Activated CD8-positive, alpha-beta T cell treated with anti-CD3 and anti-CD28 coated beads, Interleukin-2, amount 10 ng/mL, durations not matched to agents 7 days and 5 days (primary cell): ENCODE measurements at regions not wholly inside any gene's neighbourhood (a gene's known extent, or its start where the extent isn't known, plus 50 kb on each side); places are given as distances from the start of the nearest gene placed in this dataset.
A peak's percentile ranks its signal among the peaks of the same experiment; 100 is the strongest.
"Not testable (repeated sequence)": the region's sequence is repeated elsewhere in the genome, so short reads cannot be mapped to it uniquely, and the experiment has no call there.

Experiments
- ATAC-seq: fragments of 150-1000 bp; cut with Tn5 transposase; one replicate; pipeline ENCODE4 v1.10.0; 2021; ENCODE audit warnings: moderate library complexity
- CTCF ChIA-PET: fragments of 350-600 bp; sonication (Branson Sonifier 250); formaldehyde crosslinking; loops from one replicate; lab custom pipeline; 2021; ENCODE audit warnings: antibody characterized with exemption; lab: Charles Lee
- POLR2A ChIA-PET: fragments of 350-600 bp; sonication (Branson Sonifier 250); formaldehyde crosslinking; loops from one replicate; lab custom pipeline; 2021; ENCODE audit warnings: antibody characterized with exemption; lab: Charles Lee
- DNase-seq: peaks from one replicate; pipeline ENCODE4 v3.0.0-alpha.2; 2020
- H3K27ac Mint-ChIP-seq: one replicate; pipeline ENCODE4 v1.8.0; 2021; ENCODE audit warnings: mild to moderate bottlenecking, mixed read lengths
- H3K27me3 Mint-ChIP-seq: one replicate; pipeline ENCODE4 v1.8.0; 2021; ENCODE audit warnings: low read depth, mixed read lengths
- H3K36me3 Mint-ChIP-seq: one replicate; pipeline ENCODE4 v1.8.0; 2021; ENCODE audit warnings: low read depth, mixed read lengths
- H3K4me1 Mint-ChIP-seq: one replicate; pipeline ENCODE4 v1.8.0; 2021; ENCODE audit warnings: low read depth, mixed read lengths
- H3K4me3 Mint-ChIP-seq: one replicate; pipeline ENCODE4 v1.8.0; 2021; ENCODE audit warnings: mild to moderate bottlenecking, mixed read lengths
- H3K9me3 Mint-ChIP-seq: one replicate; pipeline ENCODE4 v1.8.0; 2022; ENCODE audit warnings: mixed read lengths; ENCODE audit not compliant: insufficient read depth

DNA sequence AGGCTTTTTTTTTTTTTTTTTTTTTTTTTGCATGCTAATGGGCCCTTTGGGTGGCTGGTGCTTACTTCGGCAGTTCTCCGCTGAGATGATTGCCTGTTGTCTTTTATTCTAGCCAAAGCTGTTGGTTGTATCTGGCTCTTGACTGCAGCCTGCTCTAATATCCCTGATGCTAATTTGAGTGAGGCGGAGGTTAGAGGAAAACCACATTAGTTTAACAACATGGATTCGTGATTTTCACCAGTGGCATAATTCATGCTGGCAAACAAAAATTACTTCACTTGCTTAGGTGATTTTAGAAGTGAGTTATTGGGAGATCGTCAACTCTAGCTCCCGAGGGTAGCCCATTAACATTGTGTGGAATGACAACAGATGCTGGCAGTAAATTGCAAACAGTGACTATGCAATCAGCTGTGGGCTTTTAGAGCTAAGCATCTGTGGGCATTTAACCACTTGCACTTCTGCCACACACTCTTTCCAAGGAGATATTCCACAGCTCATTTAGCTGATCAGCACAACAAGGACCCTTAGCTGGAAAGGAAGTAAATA lies 97.6 kb upstream of the ZDHHC17 start:
- H3K27me3 Mint-ChIP-seq: peaks cover 3% of the 10 kb centered on the region
- ATAC-seq: no peak
- CTCF ChIA-PET: no interaction called here
- H3K9me3 Mint-ChIP-seq: no peaks in the 10 kb centered on the region
- H3K27ac Mint-ChIP-seq: no peak overlapping the region
- POLR2A ChIA-PET: no interaction called here
- peaks cover 5% of the 10 kb centered on the region for H3K4me1 Mint-ChIP-seq
- H3K36me3 Mint-ChIP-seq: no peaks in the 10 kb centered on the region
- no peak for DNase-seq
- no peak overlapping the region for H3K4me3 Mint-ChIP-seq

DNA sequence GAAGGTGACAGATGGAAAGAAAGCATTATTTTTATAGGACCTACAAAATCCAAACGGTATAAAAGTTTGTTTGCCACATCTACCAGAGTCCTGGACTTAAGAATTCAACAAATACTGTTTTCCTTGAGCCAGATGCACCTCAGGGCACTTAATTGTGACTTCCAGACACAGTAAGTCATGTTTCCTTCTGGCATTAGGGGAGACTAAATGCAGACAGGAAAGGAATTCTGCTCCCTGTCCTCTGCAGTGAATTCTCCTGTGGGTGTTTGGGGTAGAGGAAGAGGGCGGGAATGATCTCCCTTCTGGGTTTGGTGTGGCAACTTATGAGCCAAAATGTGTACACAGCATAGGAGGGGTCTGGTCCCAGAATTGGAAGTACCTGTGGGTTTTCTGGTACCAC lies 93.9 kb upstream of the ZDHHC17 start:
- no peak for DNase-seq
- CTCF ChIA-PET: no interaction called here
- POLR2A ChIA-PET: no interaction called here
- ATAC-seq: no peak
- Mint-ChIP-seq H3K27me3 (peaks cover 3% of the 10 kb centered on the region), H3K36me3 (no peaks in the 10 kb centered on the region), H3K4me3 (no peak overlapping the region), H3K9me3 (no peaks in the 10 kb centered on the region), H3K27ac (no peak overlapping the region), H3K4me1 (peaks cover 5% of the 10 kb centered on the region)

DNA sequence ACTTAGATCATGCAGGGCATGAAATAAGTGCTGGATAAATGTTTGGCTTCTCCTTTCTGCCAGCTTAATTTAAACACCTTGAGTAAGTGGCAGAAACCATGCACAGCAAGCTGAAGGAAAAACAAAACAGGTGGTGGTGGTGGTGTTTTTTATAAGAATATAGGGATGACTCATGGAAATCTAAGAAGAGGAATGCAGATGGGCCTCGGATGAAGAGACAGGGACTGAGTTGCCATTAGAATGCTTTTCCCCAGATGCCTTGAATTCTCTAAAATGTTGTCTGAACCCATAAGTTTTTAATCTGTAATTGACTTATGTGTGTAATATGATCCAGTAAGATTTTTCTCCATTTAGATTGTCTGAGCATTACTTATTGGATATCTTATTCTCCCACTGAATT lies 93.1 kb upstream of the ZDHHC17 start:
- no peak overlapping the region for H3K27ac Mint-ChIP-seq
- ChIA-PET POLR2A (no interaction called here), CTCF (no interaction called here)
- DNase-seq: no peak
- H3K36me3 Mint-ChIP-seq: no peaks in the 10 kb centered on the region
- H3K4me3 Mint-ChIP-seq: no peak overlapping the region
- H3K9me3 Mint-ChIP-seq: no peaks in the 10 kb centered on the region
- no peak for ATAC-seq
- peaks cover 2% of the 10 kb centered on the region for H3K4me1 Mint-ChIP-seq
- no peaks in the 10 kb centered on the region for H3K27me3 Mint-ChIP-seq

DNA sequence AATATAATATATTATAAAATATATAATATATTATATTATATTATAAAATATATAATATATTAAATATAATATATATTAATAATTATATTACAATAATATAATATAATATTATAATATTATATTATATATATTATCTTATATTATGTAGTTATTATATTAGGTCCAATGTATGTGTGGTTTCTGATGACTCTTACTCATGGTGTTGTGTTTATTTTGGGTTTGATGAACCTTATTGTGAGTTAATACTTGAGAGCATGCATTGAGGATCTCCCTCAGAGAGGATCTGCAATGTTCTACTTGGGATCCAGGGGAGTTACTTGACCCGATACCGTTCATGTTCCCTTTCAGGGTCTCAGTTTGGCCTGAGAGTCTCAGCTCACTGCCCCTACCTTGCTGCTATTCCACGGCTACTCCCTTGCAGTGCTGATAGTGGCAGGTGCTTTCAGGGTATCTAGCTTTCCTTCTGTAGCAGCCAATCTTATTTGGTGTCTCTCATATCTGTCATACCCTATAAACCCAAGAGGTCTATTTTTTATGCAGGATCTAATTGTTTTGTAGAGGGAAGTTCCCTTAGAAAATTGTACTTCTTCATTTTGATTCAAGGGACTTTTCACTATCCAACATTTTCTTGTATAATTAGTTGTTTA lies 89.1 kb upstream of the ZDHHC17 start:
- no peaks in the 10 kb centered on the region for H3K4me1 Mint-ChIP-seq
- ChIA-PET CTCF (no interaction called here), POLR2A (no interaction called here)
- DNase-seq (no peak), ATAC-seq (peak; percentile 39)
- H3K27me3 Mint-ChIP-seq: no peaks in the 10 kb centered on the region
- H3K27ac Mint-ChIP-seq: no peak overlapping the region
- no peaks in the 10 kb centered on the region for H3K9me3 Mint-ChIP-seq
- no peak overlapping the region for H3K4me3 Mint-ChIP-seq
- no peaks in the 10 kb centered on the region for H3K36me3 Mint-ChIP-seq

DNA sequence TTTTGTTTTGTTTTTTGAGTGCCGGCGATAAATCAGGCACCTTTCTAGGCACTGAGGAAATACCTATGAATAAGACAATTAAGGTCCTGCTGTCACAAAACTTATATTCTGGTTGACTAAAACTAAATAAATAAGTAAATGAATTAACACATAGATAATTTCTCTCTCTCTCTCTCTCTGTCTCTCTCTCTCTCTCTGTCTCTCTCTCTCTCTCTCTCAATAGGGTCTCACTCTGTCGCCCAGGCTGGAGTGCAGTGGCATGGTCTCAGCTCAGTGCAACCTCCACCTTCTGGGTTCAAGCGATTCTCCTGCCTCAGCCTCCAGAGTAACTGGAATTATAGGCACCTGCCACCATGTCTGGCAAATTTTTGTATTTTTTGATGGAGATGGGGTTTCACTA lies 87.7 kb upstream of the ZDHHC17 start:
- H3K36me3 Mint-ChIP-seq, H3K4me3 Mint-ChIP-seq, H3K27me3 Mint-ChIP-seq, POLR2A ChIA-PET, ATAC-seq, H3K27ac Mint-ChIP-seq, DNase-seq, CTCF ChIA-PET, H3K9me3 Mint-ChIP-seq, H3K4me1 Mint-ChIP-seq: not testable (repeated sequence)

DNA sequence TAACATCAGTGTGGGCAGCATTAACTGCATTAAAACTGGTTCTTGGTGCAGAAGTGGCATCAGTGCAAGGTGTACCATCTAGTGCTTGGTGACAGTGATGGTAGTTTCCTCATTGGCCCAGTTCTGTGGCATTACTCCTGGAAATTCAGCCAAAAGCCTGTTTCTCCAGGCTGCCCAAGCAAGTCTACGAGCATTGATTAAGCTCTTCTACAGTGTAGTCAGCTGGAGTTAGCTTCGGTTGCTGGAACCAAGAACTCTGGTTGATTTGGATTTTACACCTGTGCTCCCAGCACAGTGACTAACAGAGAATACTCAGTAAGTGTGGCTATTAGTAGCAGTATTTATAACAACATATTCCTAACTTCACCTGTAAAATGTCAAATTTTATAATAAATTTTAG lies 84.9 kb upstream of the ZDHHC17 start:
- ChIA-PET POLR2A (no interaction called here), CTCF (no interaction called here)
- H3K27me3 Mint-ChIP-seq: no peaks in the 10 kb centered on the region
- H3K9me3 Mint-ChIP-seq: no peaks in the 10 kb centered on the region
- no peak for ATAC-seq
- H3K4me1 Mint-ChIP-seq: no peaks in the 10 kb centered on the region
- no peak overlapping the region for H3K4me3 Mint-ChIP-seq
- no peak overlapping the region for H3K27ac Mint-ChIP-seq
- H3K36me3 Mint-ChIP-seq: no peaks in the 10 kb centered on the region
- no peak for DNase-seq

DNA sequence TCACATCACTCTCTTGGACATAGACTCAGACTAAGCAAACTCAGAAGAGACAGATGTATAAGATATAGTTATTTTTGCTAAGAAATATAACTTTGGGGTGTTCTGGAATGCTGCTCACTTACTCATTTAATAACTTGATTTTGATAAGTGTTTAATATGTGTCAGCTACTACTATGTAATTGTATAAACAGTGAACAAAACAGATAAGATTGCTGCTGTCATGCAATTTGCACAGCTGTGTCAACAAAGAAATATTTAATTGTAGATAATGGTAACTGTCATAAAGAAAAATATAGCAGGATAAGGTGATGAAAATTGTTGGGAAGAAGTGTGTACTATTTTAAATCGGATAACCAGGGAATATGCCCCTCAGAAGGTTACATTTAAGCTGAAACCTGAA lies 84.1 kb upstream of the ZDHHC17 start:
- no peaks in the 10 kb centered on the region for H3K9me3 Mint-ChIP-seq
- DNase-seq: no peak
- CTCF ChIA-PET: no interaction called here
- H3K27ac Mint-ChIP-seq: no peak overlapping the region
- H3K4me1 Mint-ChIP-seq: no peaks in the 10 kb centered on the region
- POLR2A ChIA-PET: no interaction called here
- H3K36me3 Mint-ChIP-seq: no peaks in the 10 kb centered on the region
- H3K4me3 Mint-ChIP-seq: no peak overlapping the region
- ATAC-seq: no peak
- no peaks in the 10 kb centered on the region for H3K27me3 Mint-ChIP-seq

DNA sequence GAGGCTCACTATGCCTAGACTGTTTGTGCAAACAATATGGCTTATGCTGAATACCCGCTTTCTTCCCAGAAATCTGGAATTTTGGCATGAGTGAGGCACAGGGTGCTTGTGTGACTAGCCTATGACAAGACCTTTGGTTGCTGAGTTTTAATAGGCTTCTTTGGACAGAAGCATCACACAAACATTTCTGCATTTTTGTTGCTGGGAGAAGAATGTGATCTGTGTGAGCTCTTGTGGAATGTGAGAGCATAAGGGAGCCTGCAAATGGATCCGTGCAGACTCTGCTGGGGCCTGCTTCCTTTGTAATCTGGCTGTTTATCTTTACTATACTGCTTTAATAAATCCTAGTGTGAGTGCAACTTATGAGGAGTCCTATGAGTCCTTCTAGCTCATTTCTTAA lies 83.0 kb upstream of the ZDHHC17 start:
- H3K27ac Mint-ChIP-seq: no peak overlapping the region
- H3K36me3 Mint-ChIP-seq: no peaks in the 10 kb centered on the region
- CTCF ChIA-PET: no interaction called here
- no peak overlapping the region for H3K4me3 Mint-ChIP-seq
- ATAC-seq (no peak), DNase-seq (no peak)
- H3K27me3 Mint-ChIP-seq: no peaks in the 10 kb centered on the region
- no peaks in the 10 kb centered on the region for H3K9me3 Mint-ChIP-seq
- POLR2A ChIA-PET: no interaction called here
- H3K4me1 Mint-ChIP-seq: no peaks in the 10 kb centered on the region

DNA sequence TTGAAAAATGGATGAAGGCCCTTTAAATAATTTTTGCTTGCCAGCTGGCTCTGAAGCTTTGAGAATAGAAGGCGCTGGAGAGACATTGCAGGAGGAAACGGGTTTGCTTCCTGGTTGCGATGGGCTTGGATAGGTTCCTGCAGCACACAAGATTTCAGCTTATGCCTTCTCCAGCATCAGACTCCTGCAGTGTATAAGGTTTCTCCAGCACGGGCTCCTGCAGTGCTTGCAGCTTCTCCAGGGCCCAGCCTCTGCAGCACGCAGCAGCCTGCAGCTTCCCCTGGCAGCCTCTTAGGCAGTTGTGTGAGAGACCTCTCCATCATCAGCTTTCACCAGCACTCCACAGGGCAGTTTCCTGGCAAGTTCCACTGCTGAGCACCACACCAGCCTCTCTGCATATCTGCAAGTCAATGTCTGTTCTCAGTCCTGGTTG lies 78.7 kb upstream of the ZDHHC17 start:
- CTCF ChIA-PET: interaction anchor here (1.4 kb wide), 1 partner anchor 106 kb away, joined by 5 read pairs; no protein-coding TSS in a partner anchor
- ATAC-seq: no peak

DNA sequence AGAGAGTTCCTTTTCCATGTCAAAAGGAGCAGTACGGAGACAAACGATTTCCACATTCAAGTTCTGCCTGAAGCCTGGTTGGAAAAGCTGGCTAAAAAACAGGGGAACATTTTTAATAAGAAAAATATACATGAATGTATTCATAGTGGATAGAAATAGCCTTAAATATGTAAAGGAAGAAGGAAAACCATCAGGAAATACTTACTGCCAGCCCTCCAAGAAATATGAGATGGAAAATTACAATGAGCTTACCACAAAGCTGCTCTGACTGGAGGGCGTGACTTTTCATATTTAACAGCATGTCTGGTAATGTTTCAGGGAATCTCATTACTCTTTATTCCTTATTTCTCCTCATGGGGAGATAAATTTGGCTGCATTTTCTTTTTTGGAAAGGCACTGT lies 75.9 kb upstream of the ZDHHC17 start:
- no peak for ATAC-seq
- no peaks in the 10 kb centered on the region for H3K36me3 Mint-ChIP-seq
- H3K9me3 Mint-ChIP-seq: no peaks in the 10 kb centered on the region
- no peak overlapping the region for H3K27ac Mint-ChIP-seq
- ChIA-PET CTCF (interaction anchor here (1.3 to 2.3 kb wide), 2 partner anchors 103 to 323 kb away, joined by 4 to 11 read pairs; no protein-coding TSS in a partner anchor), POLR2A (interaction anchor here (0.6 kb wide), 1 partner anchor 67 kb away, joined by 3 read pairs; no protein-coding TSS in a partner anchor)
- H3K4me1 Mint-ChIP-seq: no peaks in the 10 kb centered on the region
- no peak for DNase-seq
- H3K4me3 Mint-ChIP-seq: no peak overlapping the region
- peaks cover 3% of the 10 kb centered on the region for H3K27me3 Mint-ChIP-seq

More for the DNA sequence above, 78.7 kb upstream of the ZDHHC17 start:
- Mint-ChIP-seq H3K4me1 (no peaks in the 10 kb centered on the region), H3K9me3 (no peaks in the 10 kb centered on the region), H3K27me3 (peaks cover 3% of the 10 kb centered on the region), H3K27ac (no peak overlapping the region), H3K36me3 (no peaks in the 10 kb centered on the region), H3K4me3 (no peak overlapping the region)
- POLR2A ChIA-PET: no interaction called here
- no peak for DNase-seq

DNA sequence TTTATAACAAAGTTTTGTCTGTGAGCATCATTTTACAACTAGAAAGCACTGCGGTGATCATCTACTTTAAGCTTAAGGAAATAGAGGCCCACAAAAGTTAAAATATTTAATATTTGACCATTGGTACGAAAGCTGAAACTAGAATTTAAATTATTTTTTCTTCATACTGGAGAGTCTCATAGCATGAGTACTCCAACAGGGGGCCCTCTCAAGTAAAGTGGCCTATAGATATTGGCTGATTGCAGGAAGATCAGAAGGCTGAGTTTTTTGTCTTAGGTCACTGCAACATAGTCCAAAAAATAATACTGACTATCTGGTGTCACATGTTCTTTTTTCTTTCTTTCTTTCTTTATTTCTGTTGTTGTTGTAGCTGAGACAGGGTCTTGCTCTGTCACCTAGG lies 75.3 kb upstream of the ZDHHC17 start:
- ChIA-PET CTCF (interaction anchor here (1.3 to 2.3 kb wide), 2 partner anchors 102 to 322 kb away, joined by 4 to 11 read pairs; no protein-coding TSS in a partner anchor), POLR2A (no interaction called here)
- Mint-ChIP-seq H3K4me1 (no peaks in the 10 kb centered on the region), H3K27me3 (peaks cover 3% of the 10 kb centered on the region), H3K27ac (no peak overlapping the region), H3K9me3 (no peaks in the 10 kb centered on the region), H3K36me3 (no peaks in the 10 kb centered on the region), H3K4me3 (no peak overlapping the region)
- DNase-seq (no peak), ATAC-seq (no peak)

DNA sequence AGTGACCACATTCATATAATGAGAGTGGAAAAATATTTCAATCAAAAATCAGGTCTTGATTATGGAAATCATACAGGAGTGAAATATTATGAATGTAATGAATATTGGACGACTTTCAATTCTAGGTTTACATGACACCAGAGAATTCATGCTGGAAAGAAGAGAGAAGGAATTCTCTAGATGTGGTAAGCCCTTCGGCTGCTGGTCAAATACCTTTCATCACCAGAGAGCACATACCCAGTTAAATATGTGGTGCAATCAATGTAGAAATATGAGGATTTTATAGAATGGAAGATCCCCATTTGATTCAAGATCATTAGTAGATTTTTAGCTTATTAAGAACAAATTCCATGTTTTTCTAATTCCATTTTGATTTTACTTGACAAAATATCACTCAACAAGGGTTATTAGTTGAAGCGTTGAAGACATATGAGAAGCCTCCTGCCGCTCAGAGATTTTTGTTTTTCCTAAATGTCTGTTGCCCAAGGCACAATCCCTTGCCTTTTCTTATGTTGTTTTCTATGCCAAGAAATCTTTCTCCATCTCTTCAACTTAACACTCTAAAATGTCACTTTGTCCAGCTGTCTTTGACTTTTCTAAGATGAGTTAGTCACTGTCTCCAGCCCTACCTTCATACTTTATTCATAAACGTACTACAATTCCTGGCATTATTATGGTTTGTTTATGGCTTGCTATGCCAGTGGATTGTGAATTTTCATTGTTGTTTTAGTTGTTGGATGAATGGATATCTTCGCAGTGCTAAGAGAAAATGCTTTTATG lies 72.8 kb upstream of the ZDHHC17 start:
- DNase-seq: no peak
- no peak for ATAC-seq
- H3K27ac Mint-ChIP-seq: no peak overlapping the region
- no peaks in the 10 kb centered on the region for H3K36me3 Mint-ChIP-seq
- CTCF ChIA-PET: no interaction called here
- no peaks in the 10 kb centered on the region for H3K9me3 Mint-ChIP-seq
- H3K4me1 Mint-ChIP-seq: no peaks in the 10 kb centered on the region
- H3K4me3 Mint-ChIP-seq: no peak overlapping the region
- POLR2A ChIA-PET: no interaction called here
- H3K27me3 Mint-ChIP-seq: peaks cover 3% of the 10 kb centered on the region
